ENCODE measurements at regions not wholly inside any gene's neighbourhood (a gene's known extent, or its start where the extent isn't known, plus 50 kb on each side); places are given as distances from the start of the nearest gene placed in this dataset.

DNA sequence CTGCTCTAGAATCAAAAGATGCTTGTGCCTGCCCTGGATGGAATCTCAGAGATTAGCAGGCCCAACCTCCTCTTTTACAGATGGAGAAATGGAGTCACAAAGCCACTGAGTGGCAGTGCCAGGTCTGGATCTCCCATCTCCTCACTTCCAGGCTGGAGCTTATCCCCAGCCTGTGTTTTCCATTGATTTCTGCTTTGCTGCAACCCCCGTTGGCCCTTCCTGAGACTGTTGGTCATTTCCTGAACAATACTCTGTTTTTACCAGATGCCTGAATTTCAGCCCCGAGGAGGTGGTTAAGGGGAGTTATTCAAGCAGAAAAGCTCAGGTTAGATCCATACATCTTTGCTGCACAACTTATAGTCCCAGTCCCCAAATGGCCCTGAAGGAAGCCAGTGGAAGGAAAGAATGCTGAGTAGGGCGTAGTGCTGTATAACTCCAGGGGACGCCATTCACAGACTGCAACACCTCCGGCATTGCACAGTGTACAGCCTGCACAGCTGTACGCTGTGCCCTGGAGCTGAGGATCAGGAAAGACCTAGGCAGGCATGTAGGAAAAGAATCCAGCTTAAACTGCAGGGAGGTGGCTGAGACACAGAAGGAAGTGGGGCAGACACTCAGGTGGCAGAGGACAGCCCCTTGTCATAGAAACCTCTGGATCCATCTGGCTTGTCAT, 77.5 kb downstream of the RPLP1 start:
- TF ChIP-seq, protein P1, sequence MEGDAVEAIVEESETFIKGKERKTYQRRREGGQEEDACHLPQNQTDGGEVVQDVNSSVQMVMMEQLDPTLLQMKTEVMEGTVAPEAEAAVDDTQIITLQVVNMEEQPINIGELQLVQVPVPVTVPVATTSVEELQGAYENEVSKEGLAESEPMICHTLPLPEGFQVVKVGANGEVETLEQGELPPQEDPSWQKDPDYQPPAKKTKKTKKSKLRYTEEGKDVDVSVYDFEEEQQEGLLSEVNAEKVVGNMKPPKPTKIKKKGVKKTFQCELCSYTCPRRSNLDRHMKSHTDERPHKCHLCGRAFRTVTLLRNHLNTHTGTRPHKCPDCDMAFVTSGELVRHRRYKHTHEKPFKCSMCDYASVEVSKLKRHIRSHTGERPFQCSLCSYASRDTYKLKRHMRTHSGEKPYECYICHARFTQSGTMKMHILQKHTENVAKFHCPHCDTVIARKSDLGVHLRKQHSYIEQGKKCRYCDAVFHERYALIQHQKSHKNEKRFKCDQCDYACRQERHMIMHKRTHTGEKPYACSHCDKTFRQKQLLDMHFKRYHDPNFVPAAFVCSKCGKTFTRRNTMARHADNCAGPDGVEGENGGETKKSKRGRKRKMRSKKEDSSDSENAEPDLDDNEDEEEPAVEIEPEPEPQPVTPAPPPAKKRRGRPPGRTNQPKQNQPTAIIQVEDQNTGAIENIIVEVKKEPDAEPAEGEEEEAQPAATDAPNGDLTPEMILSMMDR (IDR thresholded peaks at IDR 0.05) = no peak
- TF ChIP-seq POLR2A (IDR thresholded peaks at IDR 0.05; ENCODE audit: low read depth) = no peak
- TF ChIP-seq EP300 (IDR thresholded peaks at IDR 0.05) = no peak

All from esophagus muscularis mucosa (tissue), 4 donors.